NCI-H2029 (cell line): ENCODE measurements at regions not wholly inside any gene's neighbourhood (a gene's known extent, or its start where the extent isn't known, plus 50 kb on each side); places are given as distances from the start of the nearest gene placed in this dataset.
"Not testable (repeated sequence)": the region's sequence is repeated elsewhere in the genome, so short reads cannot be mapped to it uniquely, and the experiment has no call there.

Experiments
- DNase-seq: peaks from one replicate; lab custom pipeline; 2025; lab: John Stamatoyannopoulos, UW

DNA sequence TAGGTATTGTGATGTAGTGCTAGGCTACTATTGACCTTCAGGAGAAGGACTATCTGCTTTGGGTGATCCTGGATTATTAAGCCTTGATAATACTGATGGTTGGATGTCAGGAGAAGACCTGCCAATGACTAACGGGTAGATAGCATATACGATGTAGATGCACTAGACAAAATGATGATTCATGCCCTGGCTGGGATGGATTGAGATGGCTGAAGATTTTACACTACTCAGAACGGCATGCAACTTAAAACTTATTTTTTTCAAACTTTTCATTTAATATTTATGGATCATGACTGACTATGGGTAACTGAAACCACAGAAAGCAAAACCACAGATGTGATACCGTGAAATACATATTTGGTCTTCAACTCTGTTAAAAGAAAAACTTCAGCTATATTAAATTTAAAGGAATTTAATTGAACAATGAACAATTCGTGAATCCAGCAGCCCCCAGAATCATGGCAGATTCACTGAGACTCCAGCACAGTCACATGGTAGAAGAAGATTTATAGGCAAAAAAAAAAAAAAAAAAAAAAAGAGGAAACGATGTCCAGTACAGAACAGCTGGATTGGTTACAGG is 124.6 kb upstream of the CDK13 start:
- peak; percentile 11 for DNase-seq

GRCh38 chr7:39826166-39826565 is 123.9 kb upstream of the CDK13 start:
- DNase-seq: no peak

DNA sequence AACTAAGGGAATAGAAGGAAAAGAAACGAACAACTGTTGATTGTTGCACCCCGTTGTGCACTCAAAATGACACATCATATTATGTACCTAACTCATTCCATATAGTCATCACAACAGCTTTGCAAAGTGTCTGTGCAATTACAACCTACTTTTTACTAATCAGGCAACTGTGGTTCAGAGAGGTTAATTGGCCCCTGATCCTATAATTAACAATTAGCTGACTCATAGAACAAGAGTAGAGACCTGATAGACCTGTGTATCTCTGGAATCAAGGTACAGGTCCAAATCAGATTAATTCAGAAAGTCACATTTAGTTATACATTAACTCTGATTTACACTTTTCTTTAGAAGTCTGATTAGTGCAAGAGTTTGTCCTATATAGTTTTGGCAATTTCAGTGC is 122.5 kb upstream of the CDK13 start:
- no peak for DNase-seq

DNA sequence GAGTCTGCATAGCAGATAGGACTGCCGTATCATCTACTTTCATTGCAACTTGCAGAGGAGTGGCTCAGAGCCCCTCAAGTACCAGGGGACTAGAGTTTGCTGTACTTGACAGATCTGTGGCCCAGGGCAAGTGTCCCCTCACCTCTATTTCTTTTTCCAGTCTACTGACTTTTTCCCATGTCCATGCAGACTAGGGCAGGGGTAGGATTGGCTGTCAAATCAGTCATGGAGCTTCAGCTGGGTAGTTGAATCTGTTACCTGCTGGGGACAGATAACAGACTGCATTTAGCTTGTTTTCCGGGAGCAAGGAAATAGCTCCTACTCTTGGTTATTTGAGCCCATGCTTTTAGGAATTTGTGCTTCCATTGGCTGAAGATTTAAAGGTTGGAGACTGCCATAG is 121.0 kb upstream of the CDK13 start:
- no peak for DNase-seq

DNA sequence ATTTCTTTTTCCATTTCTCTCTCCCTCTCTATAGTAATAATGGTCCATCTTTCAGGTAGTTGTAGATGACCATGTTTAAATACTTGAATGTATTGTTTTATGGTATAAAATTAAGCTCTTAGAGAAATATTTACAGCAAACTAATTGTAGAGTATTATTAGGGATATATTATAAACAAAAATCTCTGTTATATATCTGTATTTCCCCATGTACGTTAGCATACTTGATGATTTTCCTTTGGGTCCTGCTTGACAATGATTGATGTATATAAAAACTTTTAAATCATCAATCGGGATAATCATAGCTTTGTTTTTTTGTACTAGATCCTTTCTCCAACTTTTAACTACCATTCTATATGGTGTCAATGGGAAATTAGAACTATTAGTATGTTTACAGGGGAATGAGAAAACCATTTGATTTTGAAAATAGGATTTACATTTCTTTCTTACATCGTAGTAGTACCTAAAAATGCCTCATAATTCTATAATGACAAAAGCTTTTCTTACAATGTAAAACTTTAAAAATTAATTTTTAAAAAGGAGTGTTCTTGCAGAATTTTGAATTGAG is 117.5 kb upstream of the CDK13 start:
- no peak for DNase-seq

DNA sequence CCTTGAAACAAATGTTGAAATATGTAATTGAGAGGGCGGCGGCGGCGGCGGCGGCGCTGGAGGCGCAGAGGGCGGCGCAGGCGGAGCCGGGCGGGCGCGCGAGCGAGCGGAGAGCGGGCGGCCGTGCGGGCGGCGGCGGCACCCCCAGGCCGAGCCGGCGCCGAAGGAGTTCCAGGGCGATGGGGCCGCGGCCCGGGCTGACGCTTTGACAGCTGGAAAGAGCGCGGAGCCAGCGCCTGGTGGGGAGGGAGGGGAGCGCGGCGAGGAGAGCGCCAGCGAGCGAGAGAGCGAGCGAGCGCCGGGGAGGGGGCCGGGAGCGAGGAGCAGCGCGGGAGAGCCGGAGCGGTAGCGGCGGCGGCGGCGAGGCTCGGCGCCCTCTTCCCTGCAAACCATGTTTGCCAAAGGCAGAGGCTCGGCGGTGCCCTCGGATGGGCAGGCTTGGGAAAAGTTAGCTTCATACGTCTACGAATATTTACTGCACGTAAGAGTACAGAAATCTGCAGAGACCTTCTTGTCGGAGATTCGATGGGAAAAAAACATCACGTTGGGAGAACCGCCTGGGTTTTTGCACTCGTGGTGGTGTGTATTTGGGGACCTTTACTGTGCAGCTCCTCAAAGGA is 116.8 kb upstream of the CDK13 start:
- peak; percentile 49 for DNase-seq

DNA sequence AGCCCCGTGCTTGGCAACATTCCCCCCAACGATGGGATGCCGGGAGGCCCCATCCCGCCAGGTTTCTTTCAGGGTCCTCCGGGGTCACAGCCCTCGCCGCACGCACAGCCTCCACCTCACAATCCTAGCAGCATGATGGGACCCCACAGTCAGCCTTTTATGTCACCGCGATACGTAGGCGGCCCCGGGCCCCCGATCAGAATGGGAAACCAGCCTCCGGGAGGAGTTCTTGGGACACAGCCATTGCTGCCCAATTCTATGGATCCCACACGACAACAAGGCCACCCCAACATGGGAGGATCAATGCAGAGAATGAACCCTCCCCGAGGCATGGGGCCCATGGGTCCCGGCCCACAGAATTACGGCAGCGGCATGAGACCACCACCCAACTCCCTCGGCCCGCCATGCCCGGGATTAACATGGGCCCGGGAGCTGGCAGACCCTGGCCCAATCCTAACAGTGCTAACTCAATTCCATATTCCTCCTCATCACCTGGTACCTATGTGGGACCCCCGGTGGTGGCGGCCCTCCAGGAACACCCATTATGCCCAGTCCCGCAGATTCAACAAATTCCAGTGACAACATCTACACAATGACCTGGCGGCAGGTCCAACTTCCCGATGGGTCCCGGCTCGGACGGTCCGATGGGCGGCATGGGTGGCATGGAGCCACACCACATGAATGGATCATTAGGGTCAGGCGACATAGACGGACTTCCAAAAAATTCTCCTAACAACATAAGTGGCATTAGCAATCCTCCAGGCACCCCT is 116.0 kb upstream of the CDK13 start:
- DNase-seq: not testable (repeated sequence)

DNA sequence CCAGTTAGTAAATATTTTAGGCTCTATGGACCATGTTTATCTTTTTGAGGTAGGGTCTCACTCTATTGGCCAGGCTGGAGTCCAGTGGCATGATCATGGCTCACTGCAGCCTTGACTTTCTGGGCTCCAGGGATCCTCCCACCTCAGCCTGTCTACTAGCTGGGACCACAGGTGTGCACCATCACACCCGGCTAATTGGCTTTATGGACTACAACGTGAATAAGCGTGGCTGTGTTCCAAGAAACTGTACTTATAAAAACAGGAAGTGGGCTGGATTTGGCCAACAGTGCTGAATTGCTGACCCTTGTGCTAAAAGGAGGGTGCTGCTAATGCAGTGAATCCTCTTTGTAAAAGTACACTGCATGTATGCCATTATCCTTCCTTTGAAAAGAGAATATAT is 111.7 kb upstream of the CDK13 start:
- peak; percentile 95 for DNase-seq

DNA sequence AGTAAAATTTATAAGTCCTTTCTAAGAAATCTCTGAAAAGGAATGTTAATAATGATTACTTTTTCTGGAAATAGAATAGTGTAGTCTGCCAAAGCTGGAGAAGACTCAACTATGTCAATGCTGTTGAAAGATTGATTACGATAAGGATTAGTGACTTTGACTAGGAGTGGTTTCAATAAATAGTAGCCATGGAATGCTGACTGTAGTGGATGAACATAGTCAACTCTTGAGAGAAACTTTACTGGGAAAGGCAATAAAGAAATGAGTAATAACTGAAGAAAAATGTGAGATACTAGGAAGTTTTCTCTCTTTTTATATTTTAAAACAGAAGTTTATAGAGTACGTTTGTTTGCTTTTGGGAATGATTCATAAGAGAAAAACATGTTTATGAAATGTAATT is 105.0 kb upstream of the CDK13 start:
- DNase-seq: no peak

DNA sequence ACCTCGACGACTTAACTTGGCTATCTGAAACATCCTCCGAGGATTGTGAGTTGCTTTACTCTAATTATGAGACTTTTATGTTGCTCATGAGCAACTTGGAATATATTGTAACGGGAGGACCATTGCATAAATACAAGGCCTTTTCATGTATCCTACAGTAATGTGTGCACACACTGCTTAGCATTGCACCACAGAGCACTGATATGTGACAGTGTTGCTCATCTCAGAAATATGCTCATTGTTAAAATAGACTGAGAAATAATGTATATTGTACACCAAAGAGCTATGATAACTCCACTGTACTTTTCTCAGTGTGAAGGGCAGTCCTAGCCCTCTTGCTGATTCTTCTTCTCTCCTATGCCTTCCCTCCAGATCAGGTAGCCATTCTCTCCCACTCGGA is 102.8 kb upstream of the CDK13 start:
- no peak for DNase-seq

GRCh38 chr7:39851466-39852045 is 98.5 kb upstream of the CDK13 start:
- no peak for DNase-seq

DNA sequence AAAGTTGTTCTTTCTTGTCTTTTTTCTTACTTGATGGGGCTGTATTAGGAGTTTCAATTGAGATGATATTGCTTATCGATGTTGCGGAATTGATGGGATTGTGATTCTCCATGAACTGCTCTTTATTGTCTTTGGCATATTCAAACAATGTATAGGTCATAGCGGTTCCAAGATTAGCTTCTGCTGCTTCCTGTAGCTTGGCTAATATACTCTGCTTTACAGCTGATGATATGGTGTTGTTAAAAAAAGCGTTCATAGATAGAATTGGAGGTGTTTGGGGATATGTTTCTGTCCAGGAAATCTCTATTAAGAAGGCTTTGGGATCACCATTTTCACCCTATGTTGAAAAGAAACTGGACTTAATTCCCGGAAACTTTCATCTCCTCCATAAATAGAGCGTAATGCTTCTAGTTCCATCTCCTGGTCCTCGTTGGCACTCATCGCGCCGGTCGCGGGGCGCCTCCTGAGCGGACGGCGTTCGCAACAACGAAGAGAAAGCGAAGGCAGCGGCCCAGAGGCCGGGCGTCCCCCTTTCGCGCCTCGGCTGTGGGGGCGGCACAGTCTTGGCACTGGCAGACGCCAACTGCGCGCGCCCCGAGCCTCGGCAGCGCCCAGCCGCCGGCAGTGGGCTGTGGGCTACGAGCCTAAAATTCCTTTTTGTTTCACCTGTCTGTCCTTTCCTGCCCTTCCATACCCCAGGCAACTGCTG is 95.3 kb upstream of the CDK13 start:
- not testable (repeated sequence) for DNase-seq

DNA sequence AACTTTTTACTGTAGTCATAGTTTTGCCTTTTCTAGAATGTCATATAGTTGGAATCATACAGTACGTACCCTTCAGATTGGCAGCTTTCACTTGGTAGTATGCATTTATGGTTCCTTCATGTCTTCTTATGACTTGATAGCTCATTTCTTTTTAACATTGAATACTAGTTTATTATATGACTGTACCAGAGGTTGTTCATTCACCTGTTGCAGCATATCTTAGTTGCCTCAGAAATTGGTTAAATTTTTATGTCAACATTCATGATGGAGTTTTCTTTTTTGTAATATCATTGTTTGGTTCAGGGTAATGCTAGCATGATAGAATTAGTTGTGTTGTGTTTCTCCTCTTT is 94.8 kb upstream of the CDK13 start:
- DNase-seq: no peak

DNA sequence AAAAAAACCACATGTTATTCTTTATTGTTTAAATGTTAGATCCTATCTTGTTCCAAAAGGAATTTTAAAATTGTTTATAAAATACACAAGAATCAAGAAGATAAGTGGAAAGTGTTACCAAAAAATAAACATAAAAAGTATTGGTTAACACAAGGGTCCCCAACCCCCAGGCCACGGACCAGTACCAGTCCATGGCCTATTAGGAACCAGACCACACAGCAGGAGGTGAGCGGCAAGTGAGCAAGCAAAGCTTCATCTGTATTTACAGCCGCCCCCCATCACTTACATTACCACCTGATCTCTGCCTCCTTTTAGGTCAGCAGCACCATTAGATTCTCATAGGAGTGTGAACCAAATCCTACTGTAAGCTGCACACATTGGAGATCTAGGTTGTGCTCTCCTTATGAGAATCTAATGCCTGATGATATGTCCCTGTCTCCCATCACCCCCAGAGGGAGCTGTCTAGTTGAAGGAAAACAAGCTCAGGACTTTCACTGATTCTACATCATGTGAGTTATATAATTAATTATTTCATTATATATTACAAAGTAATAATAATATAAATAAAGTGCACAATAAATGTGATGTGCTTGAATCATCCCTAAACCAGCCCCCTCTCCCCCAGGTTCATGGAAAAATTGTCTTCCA is 86.3 kb upstream of the CDK13 start:
- DNase-seq: not testable (repeated sequence)

- DNase-seq: not testable (repeated sequence)
These were observed 80.1 kb upstream of the CDK13 start for GRCh38 chr7:39869888-39870522.

DNA sequence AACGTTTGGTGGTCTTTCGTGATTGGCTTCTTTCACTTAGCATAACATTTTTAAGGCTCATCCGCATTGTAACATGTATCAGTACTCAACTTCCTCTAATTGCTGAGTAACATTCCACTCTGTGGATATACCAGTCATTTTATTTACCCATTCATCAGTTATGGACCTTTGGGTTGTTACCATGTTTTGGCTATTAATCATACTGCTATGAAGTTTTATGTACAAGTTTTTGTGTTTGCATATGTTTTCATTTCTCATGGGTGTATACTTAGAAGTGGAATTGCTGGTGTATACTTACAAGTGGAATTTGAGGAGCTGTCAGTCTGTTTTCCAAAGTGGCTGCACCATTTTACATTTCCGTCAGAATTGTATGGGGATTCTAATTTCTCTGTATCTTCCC is 78.4 kb upstream of the CDK13 start:
- not testable (repeated sequence) for DNase-seq

DNA sequence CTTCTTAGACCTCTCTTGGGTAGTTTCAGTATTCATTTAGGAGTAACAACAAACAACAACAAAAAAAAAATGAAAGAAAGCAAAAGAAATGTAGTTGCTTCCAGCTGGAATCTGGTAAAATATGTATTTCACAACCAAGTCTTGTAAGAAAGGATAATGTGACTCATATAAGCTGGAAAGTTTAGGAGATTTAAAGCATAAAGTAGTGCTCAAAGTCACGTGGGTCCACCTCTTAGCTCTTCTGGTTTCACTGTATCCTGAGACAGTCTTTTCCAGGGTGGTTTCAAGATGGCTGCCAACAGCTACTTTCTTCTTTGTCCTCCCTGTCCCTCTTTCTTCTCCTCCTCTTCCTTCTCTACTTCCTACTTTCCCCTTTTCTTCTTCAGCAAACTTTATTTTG is 69.5 kb upstream of the CDK13 start:
- no peak for DNase-seq

- DNase-seq: no peak
These were observed 67.8 kb upstream of the CDK13 start for GRCh38 chr7:39882148-39882784.

- DNase-seq: no peak
These were observed 66.2 kb upstream of the CDK13 start for GRCh38 chr7:39883812-39884390.

DNA sequence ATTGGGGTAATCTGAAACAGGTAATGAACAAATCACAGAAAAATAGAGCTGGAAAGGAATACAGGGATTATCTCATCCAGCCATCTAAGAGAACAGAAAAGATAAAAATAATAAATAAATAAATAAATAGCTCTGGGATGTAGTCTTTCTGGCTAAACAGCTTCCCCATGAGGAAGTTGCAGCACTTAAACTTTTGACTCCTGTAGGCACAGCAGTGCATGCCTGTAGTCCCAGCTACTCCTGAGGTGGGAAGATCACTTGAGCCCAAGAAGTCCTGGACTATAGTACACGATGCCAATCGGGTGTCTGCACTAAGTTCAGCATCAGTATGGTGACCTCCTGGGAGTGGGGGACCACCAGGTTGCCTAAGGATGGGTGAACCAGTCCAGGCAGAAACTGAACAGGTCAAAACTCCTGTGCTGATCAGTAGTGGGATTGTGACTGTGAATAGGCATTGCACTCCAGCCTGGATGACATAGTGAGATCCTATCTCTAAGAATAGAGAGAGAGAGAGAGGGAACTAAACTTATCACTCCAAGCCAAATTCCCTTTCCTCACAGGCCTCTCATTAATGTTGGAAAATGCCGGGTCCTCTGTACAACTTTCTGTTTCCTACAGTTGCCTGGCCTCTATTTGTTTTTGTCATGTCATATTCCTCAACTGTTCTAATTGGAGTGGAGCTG is 61.7 kb upstream of the CDK13 start:
- DNase-seq: no peak
